ENCODE measurements at regions not wholly inside any gene's neighbourhood (a gene's known extent, or its start where the extent isn't known, plus 50 kb on each side); places are given as distances from the start of the nearest gene placed in this dataset.

DNA sequence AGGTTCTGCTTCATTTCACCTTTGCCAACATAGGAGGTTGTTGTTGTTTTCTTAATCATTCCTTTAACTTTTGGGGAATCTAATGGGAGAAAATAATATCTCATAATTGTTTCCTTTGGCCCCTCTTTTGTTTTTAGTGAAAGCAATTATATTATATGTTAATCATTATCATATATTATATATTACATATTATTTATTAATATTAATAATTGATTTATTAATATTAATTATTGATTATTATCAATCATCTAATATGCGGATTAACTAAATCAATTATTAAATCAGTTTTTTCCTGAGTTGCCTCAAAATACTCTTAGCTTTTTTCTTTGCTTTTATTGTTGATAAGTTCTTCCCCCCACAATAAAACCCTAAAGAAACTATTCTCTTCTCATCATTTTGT is 443.8 kb downstream of the GATA3 start:
- Mint-ChIP-seq H3K27me3 (ENCODE audit: unreplicated experiment) (no peaks in the 10 kb centered on the region), H3K36me3 (ENCODE audit: unreplicated experiment) (no peaks in the 10 kb centered on the region), H3K27ac (ENCODE audit: unreplicated experiment) (no peak overlapping the region), H3K9me3 (ENCODE audit: unreplicated experiment) (no peaks in the 10 kb centered on the region), H3K4me1 (ENCODE audit: low read depth, unreplicated experiment) (peaks cover 4% of the 10 kb centered on the region), H3K4me3 (ENCODE audit: unreplicated experiment) (no peak overlapping the region)
- TF ChIP-seq, protein P1, sequence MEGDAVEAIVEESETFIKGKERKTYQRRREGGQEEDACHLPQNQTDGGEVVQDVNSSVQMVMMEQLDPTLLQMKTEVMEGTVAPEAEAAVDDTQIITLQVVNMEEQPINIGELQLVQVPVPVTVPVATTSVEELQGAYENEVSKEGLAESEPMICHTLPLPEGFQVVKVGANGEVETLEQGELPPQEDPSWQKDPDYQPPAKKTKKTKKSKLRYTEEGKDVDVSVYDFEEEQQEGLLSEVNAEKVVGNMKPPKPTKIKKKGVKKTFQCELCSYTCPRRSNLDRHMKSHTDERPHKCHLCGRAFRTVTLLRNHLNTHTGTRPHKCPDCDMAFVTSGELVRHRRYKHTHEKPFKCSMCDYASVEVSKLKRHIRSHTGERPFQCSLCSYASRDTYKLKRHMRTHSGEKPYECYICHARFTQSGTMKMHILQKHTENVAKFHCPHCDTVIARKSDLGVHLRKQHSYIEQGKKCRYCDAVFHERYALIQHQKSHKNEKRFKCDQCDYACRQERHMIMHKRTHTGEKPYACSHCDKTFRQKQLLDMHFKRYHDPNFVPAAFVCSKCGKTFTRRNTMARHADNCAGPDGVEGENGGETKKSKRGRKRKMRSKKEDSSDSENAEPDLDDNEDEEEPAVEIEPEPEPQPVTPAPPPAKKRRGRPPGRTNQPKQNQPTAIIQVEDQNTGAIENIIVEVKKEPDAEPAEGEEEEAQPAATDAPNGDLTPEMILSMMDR (IDR thresholded peaks at IDR 0.05; ENCODE audit: partially characterized antibody, unreplicated experiment), result no peak
- DNase-seq, result no peak

DNA sequence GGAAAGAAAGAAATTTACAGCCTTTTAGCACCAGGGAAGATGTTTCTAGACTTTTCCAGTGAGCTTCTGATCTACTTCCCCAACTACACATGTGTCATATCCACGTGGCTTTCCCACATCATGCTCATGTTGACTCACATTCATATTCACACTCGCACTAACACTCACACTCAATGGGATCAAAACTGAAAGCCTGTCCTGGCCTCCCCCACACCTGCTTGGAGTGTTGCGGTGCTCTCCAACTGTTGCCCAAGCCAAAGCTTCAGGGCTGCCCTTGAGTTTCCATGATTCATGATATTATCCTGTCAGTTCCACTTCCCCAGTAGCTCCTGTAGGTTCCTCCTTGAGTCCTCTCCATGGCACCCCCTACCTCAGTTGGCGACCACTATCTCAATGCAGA is 444.4 kb downstream of the GATA3 start:
- Mint-ChIP-seq H3K9me3 (ENCODE audit: unreplicated experiment) (no peaks in the 10 kb centered on the region), H3K4me3 (ENCODE audit: unreplicated experiment) (no peak overlapping the region), H3K4me1 (ENCODE audit: low read depth, unreplicated experiment) (peaks cover 4% of the 10 kb centered on the region), H3K27ac (ENCODE audit: unreplicated experiment) (no peak overlapping the region), H3K27me3 (ENCODE audit: unreplicated experiment) (no peaks in the 10 kb centered on the region), H3K36me3 (ENCODE audit: unreplicated experiment) (no peaks in the 10 kb centered on the region)
- no peak for DNase-seq
- TF ChIP-seq, protein P1 (IDR thresholded peaks at IDR 0.05; ENCODE audit: partially characterized antibody, unreplicated experiment), result no peak

DNA sequence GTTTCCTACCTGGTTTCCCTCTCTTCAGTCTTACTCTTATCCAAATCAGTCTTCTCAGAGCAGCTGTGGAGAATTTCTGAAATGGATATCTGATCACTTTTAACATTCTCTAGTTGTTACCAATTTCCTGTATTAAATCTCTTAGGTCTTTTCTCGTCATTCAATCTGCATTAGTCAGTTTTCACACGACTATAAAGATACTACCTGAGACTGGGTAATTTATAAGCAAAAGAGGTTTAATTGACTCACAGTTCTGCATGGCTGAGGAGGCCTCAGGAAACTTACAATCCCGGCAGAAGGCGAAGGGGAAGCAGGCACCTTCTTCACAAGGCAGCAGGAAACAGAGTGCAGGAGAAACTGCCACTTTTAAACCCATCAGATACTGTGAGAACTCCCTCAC is 444.8 kb downstream of the GATA3 start:
- no peak for DNase-seq
- no peak overlapping the region for H3K4me3 Mint-ChIP-seq (ENCODE audit: unreplicated experiment)
- H3K27ac Mint-ChIP-seq (ENCODE audit: unreplicated experiment), result no peak overlapping the region
- TF ChIP-seq, protein P1 (IDR thresholded peaks at IDR 0.05; ENCODE audit: partially characterized antibody, unreplicated experiment), result no peak
- H3K9me3 Mint-ChIP-seq (ENCODE audit: unreplicated experiment), result no peaks in the 10 kb centered on the region
- H3K36me3 Mint-ChIP-seq (ENCODE audit: unreplicated experiment), result no peaks in the 10 kb centered on the region
- H3K27me3 Mint-ChIP-seq (ENCODE audit: unreplicated experiment), result no peaks in the 10 kb centered on the region
- H3K4me1 Mint-ChIP-seq (ENCODE audit: low read depth, unreplicated experiment), result peaks cover 4% of the 10 kb centered on the region

DNA sequence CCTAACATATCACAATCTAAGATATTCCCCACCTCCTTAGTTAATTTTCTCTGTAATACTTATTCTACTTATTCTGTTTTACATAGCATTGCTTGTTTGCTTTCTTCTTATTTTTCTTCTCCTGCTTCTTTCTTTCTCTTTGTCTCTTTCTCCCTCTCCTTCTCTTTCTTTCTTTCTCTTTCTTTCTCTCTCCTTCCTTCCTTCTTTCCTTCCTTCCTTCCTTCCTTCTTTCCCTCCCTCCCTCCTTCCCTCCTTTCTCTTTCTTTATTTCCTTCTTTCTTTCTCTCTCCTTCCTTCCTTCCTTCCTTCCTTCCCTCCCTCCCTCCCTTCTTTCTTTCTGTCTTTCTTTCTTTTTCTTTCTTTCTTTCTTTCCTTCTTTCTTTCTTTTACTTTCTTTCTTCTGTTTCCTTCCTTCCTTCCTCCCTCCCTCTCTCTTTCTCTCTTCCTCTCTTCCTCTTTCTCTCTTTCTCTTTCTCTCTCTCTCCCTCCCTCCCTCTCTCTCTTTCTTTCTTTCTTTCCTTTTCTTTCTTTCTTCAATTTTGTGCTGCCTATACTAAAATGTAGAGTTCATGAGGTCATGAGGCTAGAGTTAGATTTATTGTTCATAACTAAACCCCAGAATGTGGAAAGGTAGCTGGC is 445.4 kb downstream of the GATA3 start:
- Mint-ChIP-seq H3K4me3 (ENCODE audit: unreplicated experiment) (no peak overlapping the region), H3K36me3 (ENCODE audit: unreplicated experiment) (no peaks in the 10 kb centered on the region), H3K4me1 (ENCODE audit: low read depth, unreplicated experiment) (peaks cover 4% of the 10 kb centered on the region), H3K27me3 (ENCODE audit: unreplicated experiment) (no peaks in the 10 kb centered on the region), H3K27ac (ENCODE audit: unreplicated experiment) (no peak overlapping the region), H3K9me3 (ENCODE audit: unreplicated experiment) (no peaks in the 10 kb centered on the region)
- DNase-seq, result no peak
- TF ChIP-seq, protein P1 (IDR thresholded peaks at IDR 0.05; ENCODE audit: partially characterized antibody, unreplicated experiment), result no peak

DNA sequence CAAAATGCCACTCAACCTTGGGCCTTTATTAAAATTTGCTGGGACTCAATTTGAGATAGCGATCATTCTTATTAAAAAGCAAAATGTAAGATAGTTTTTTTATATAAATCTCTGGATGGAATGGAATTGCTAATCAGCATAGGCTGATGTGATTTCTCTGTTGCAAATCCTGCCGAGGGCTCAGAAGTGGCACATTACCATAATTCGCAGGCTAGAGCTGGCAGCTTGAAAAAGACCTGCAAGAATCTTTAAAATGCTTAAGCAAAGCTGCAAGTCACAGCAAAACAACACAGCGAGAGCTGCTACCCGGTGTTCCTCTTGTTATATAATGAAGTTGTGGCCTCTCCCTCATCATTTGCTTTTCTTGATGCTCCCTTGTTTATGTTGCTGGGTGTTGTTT is 448.1 kb downstream of the GATA3 start:
- TF ChIP-seq, protein P1 (IDR thresholded peaks at IDR 0.05; ENCODE audit: partially characterized antibody, unreplicated experiment), result no peak
- Mint-ChIP-seq H3K36me3 (ENCODE audit: unreplicated experiment) (no peaks in the 10 kb centered on the region), H3K27me3 (ENCODE audit: unreplicated experiment) (no peaks in the 10 kb centered on the region), H3K4me1 (ENCODE audit: low read depth, unreplicated experiment) (peaks cover 4% of the 10 kb centered on the region), H3K4me3 (ENCODE audit: unreplicated experiment) (no peak overlapping the region), H3K9me3 (ENCODE audit: unreplicated experiment) (no peaks in the 10 kb centered on the region), H3K27ac (ENCODE audit: unreplicated experiment) (no peak overlapping the region)
- no peak for DNase-seq
